ENCODE measurements at regions not wholly inside any gene's neighbourhood (a gene's known extent, or its start where the extent isn't known, plus 50 kb on each side); places are given as distances from the start of the nearest gene placed in this dataset.

- TF ChIP-seq, protein P1, sequence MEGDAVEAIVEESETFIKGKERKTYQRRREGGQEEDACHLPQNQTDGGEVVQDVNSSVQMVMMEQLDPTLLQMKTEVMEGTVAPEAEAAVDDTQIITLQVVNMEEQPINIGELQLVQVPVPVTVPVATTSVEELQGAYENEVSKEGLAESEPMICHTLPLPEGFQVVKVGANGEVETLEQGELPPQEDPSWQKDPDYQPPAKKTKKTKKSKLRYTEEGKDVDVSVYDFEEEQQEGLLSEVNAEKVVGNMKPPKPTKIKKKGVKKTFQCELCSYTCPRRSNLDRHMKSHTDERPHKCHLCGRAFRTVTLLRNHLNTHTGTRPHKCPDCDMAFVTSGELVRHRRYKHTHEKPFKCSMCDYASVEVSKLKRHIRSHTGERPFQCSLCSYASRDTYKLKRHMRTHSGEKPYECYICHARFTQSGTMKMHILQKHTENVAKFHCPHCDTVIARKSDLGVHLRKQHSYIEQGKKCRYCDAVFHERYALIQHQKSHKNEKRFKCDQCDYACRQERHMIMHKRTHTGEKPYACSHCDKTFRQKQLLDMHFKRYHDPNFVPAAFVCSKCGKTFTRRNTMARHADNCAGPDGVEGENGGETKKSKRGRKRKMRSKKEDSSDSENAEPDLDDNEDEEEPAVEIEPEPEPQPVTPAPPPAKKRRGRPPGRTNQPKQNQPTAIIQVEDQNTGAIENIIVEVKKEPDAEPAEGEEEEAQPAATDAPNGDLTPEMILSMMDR (IDR thresholded peaks at IDR 0.05): no peak
- TF ChIP-seq POLR2A (IDR thresholded peaks at IDR 0.05) (no peak), POLR2AphosphoS5 (IDR thresholded peaks at IDR 0.05) (no peak)
These were observed 214.0 kb downstream of the ZNF326 start for GRCh38 chr1:90208949-90209348.

Measured in sigmoid colon (tissue), 4 donors.